ENCODE measurements at regions not wholly inside any gene's neighbourhood (a gene's known extent, or its start where the extent isn't known, plus 50 kb on each side); places are given as distances from the start of the nearest gene placed in this dataset.

- Histone ChIP-seq H3K4me1 (ENCODE audit: control insufficient read depth, insufficient read depth, low read length) (no peaks in the 10 kb centered on the region), H3K9me3 (ENCODE audit: control insufficient read depth, insufficient read depth, low read depth, low read length) (no peaks in the 10 kb centered on the region), H3K36me3 (ENCODE audit: control insufficient read depth in 2 of 2, insufficient read depth in 1 of 2, low read length in 2 of 2) (no peaks in the 10 kb centered on the region), H3K27ac (ENCODE audit: extremely low read depth, low read depth, low read length) (no peak overlapping the region), H3K4me3 (ENCODE audit: low read depth, low read length) (no peak overlapping the region)
- POLR2A ChIA-PET = no interaction called here
- CTCF ChIA-PET = interaction anchor here (0.6 to 0.7 kb wide), 3 partner anchors 9 to 467 kb away, joined by 3 to 4 read pairs (median 3); no protein-coding TSS in a partner anchor
- TF ChIP-seq MZF1 (tag by site-specific recombination; IDR thresholded peaks at IDR 0.05; ENCODE audit: borderline replicate concordance) (no peak), ZNF701 (tag by site-specific recombination; IDR thresholded peaks at IDR 0.05) (no peak), ZSCAN23 (tag by site-specific recombination; IDR thresholded peaks at IDR 0.05) (no peak), ZBTB10 (tag by site-specific recombination; IDR thresholded peaks at IDR 0.05) (no peak), ZBTB26 (tag by site-specific recombination; optimal IDR thresholded peaks at IDR 0.05) (no peak), ZNF48 (tag by site-specific recombination; IDR thresholded peaks at IDR 0.05) (no peak), PRDM6 (tag by site-specific recombination; IDR thresholded peaks at IDR 0.05) (no peak), YY1 (tag by site-specific recombination; IDR thresholded peaks at IDR 0.05) (no peak), ZNF529 (tag by site-specific recombination; IDR thresholded peaks at IDR 0.05; ENCODE audit: insufficient replicate concordance) (no peak), ZNF473 (tag by site-specific recombination; IDR thresholded peaks at IDR 0.05) (no peak)
Observed at GRCh38 chr11:28826807-28827206, 718.6 kb downstream of the METTL15 start.

- no peaks in the 10 kb centered on the region for H3K4me1 ChIP-seq (ENCODE audit: control insufficient read depth, insufficient read depth, low read length)
- no peak overlapping the region for H3K27ac ChIP-seq (ENCODE audit: extremely low read depth, low read depth, low read length)
- no peak for TF ChIP-seq ZNF677 (tag by site-specific recombination; IDR thresholded peaks at IDR 0.05)
- TF ChIP-seq ZNF169 (tag by site-specific recombination; IDR thresholded peaks at IDR 0.05) = no peak
- no peak for TF ChIP-seq ZNF335 (tag by site-specific recombination; conservative IDR thresholded peaks at IDR 0.05)
- TF ChIP-seq ZNF214 (tag by site-specific recombination; IDR thresholded peaks at IDR 0.05; ENCODE audit: borderline replicate concordance) = no peak
- TF ChIP-seq OVOL3 (tag by site-specific recombination; IDR thresholded peaks at IDR 0.05) = no peak
- TF ChIP-seq ZBTB11 (tag by site-specific recombination; conservative IDR thresholded peaks at IDR 0.05; ENCODE audit: low read depth) = no peak
- no peak for TF ChIP-seq ZNF341 (tag by site-specific recombination; IDR thresholded peaks at IDR 0.05; ENCODE audit: low read depth)
- no peak for TF ChIP-seq ZNF513 (tag by site-specific recombination; IDR thresholded peaks at IDR 0.05)
- no peak for TF ChIP-seq GLIS1 (tag by site-specific recombination; IDR thresholded peaks at IDR 0.05)
- no peak for TF ChIP-seq PRDM1 (tag by site-specific recombination; IDR thresholded peaks at IDR 0.05)
- TF ChIP-seq TRIM28 (IDR thresholded peaks at IDR 0.05; ENCODE audit: borderline replicate concordance, low read length) = no peak
- no peak for TF ChIP-seq ZIC2 (tag by site-specific recombination; IDR thresholded peaks at IDR 0.05)
- no peak for TF ChIP-seq ZNF747 (tag by site-specific recombination; IDR thresholded peaks at IDR 0.05)
- TF ChIP-seq ZNF843 (tag by site-specific recombination; IDR thresholded peaks at IDR 0.05) = no peak
- POLR2A ChIA-PET = no interaction called here
- no peak overlapping the region for H3K4me3 ChIP-seq (ENCODE audit: low read depth, low read length)
- H3K36me3 ChIP-seq (ENCODE audit: control insufficient read depth in 2 of 2, insufficient read depth in 1 of 2, low read length in 2 of 2) = no peaks in the 10 kb centered on the region
- CTCF ChIA-PET = no interaction called here
- no peaks in the 10 kb centered on the region for H3K9me3 ChIP-seq (ENCODE audit: control insufficient read depth, insufficient read depth, low read depth, low read length)
Observed at GRCh38 chr11:28822576-28822975, 714.4 kb downstream of the METTL15 start.
